ENCODE measurements at regions not wholly inside any gene's neighbourhood (a gene's known extent, or its start where the extent isn't known, plus 50 kb on each side); places are given as distances from the start of the nearest gene placed in this dataset.

DNA sequence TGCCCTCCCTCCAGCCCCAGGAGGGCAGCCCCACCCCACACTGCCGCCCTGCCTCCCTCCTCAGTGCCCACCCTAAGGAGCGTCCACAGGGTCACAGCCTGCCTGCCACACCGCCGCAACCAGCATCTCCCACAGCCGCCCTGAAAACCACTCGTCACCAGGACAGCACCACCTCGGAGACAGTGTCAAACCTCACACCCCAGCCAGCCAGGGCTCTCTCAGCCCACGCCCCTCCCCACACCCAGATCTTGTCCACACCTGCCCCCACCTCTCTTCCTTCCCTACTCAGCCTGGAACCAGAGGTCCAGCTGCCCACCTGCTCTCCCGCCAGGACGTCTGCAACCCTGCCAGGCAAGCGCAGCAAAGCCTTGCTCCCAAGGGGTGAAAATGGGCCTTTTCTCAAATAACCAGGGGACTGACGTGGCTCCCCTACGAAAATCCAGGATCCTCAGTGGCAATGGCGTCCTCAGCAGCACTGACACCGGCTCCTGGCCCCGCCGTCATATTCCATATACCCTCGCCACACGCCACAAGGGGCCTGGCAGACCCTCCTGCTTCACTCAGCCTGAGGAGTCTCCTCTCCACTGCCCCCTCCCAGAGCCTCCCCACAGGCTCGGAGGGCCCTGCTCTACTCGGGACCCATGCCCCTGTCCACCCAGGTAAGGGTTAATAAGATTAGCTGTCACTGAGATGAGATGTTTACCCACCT is 71.0 kb upstream of the ADAMTS2 start:
- no peak overlapping the region for H3K27ac ChIP-seq (ENCODE audit: low read depth, low read length)
- H3K27me3 ChIP-seq (ENCODE audit: insufficient read depth, low read length), result peaks cover 26% of the 10 kb centered on the region; the same call in 1 of the 2 replicates
- no peak overlapping the region for H2AFZ ChIP-seq (ENCODE audit: low read length, unreplicated experiment)
- H3K4me3 ChIP-seq (ENCODE audit: low read depth, low read length), result no peak overlapping the region
- no peaks in the 10 kb centered on the region for H3K79me2 ChIP-seq (ENCODE audit: control insufficient read depth, insufficient read depth, low read length, unreplicated experiment)
- H3K4me1 ChIP-seq (ENCODE audit: control insufficient read depth, insufficient read depth, low read length, unreplicated experiment), result peaks cover under 1% of the 10 kb centered on the region
- H3K36me3 ChIP-seq (ENCODE audit: insufficient read depth, low read length), result no peaks in the 10 kb centered on the region

DNA sequence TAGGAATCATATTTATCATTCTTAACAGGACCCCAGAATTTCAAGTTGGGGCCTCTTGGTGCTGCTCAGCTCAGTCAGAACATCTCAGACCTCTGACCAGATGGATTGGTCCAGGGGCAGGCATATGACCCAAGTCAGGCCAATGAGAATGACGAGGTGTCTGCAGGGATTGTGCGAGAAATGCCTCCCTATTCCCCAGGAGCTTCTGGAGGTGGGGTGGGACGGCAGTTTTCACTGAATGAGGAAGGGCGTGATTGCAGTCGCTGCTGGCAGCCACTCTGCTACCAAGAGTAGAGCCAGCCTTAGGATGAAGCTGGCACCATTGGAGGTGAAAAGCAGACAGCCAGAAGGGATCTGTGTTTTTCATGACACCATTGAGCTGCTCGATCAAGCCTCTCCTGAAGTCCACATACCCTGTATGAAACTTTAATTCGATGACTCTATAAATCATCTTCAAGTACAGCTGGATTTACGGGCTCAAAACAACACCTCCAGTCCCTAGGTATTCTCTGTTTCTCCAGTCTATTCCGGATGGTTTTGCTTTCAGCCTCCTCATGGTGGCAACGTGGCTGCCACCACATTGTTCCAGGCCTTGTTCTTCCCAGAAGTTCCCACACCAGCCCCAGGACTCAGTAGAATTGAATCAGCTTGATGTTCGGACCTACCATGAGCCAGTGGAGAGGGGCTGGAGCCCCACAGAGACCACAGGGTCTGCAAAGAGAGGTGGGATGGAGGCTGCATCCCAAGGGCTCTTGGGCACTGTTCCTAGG is 70.2 kb upstream of the ADAMTS2 start:
- Histone ChIP-seq H3K4me3 (ENCODE audit: low read depth, low read length) (no peak overlapping the region), H3K27ac (ENCODE audit: low read depth, low read length) (no peak overlapping the region), H3K36me3 (ENCODE audit: insufficient read depth, low read length) (no peaks in the 10 kb centered on the region), H3K79me2 (ENCODE audit: control insufficient read depth, insufficient read depth, low read length, unreplicated experiment) (no peaks in the 10 kb centered on the region), H3K4me1 (ENCODE audit: control insufficient read depth, insufficient read depth, low read length, unreplicated experiment) (no peaks in the 10 kb centered on the region), H2AFZ (ENCODE audit: low read length, unreplicated experiment) (no peak overlapping the region), H3K27me3 (ENCODE audit: insufficient read depth, low read length) (peaks cover 26% of the 10 kb centered on the region; the same call in 1 of the 2 replicates)

DNA sequence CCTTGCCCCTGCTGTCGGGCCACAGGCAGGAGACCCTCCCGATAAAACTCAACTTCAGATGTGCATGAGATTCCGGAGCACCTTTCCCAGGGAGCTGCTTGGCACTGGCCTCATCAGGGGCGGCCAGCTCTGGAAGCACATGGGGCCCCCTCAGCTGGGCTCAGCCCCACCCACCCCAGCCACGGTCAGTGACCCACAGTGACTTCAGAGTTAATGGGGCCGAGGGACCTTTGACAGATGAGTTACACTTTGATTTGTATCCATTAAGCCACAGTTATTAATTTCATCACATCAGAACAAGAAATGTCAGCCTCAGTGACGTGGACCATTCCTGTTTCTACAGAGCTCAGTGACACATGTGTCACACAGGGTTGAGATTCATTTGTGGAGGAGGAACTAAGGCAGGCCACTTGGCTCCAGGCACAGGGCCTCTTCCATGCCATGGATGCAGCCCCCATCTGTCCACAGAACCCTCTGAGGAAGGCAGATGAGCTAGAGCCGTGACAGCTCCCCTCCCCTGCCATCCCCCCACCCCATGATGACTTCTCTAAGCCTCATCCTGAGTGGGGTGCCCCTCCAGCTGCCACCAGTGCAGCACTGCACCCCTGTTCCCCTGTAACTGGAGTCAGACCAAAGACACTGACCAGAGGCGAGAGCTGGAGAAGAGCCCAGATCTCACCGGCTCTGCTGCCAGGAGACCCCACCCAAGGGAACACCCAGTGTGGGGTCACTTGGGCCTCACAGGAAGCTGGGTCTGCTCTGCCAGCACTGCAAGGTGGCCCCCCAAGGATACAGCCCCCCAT is 69.4 kb upstream of the ADAMTS2 start:
- Histone ChIP-seq H3K79me2 (ENCODE audit: control insufficient read depth, insufficient read depth, low read length, unreplicated experiment) (no peaks in the 10 kb centered on the region), H2AFZ (ENCODE audit: low read length, unreplicated experiment) (no peak overlapping the region), H3K27me3 (ENCODE audit: insufficient read depth, low read length) (peaks cover 25% of the 10 kb centered on the region; the same call in 1 of the 2 replicates), H3K36me3 (ENCODE audit: insufficient read depth, low read length) (no peaks in the 10 kb centered on the region), H3K27ac (ENCODE audit: low read depth, low read length) (no peak overlapping the region), H3K4me1 (ENCODE audit: control insufficient read depth, insufficient read depth, low read length, unreplicated experiment) (no peaks in the 10 kb centered on the region), H3K4me3 (ENCODE audit: low read depth, low read length) (no peak overlapping the region)

DNA sequence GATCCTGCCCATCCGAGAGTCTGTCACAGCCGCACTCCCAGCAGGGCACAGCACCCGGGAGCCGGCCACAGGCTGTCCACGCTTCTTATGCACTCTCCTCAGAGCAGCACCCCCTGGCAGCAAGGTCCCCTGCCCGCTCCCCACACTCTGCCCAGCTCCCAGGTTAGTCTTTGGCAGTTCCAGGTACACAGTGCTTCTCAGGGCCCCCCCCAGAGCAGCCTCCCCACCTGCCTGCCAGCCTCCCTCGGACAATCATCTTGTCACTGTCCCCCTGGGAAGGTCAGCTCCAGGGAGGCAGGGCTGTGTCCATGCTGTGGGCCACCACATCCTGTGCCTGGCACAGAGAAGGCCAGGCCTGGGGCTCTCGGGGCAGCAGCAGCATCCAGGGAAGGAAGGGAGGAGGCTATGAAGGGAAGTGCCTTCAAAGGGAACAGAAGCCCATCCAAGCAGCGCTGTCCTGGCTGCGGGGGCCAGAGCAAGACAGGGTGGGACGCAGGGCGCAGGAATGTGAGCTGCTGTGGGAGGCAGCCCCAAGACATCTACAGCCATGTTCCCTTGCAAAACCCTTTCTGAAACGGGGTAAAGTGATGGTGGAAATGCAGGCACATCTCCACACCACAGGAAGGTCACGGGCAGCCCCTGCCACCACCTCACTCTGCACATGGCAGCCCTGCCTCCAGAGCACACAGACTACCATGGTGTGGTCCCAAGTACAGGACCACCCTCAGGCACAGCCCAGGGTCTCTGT is 68.6 kb upstream of the ADAMTS2 start:
- Histone ChIP-seq H3K27me3 (ENCODE audit: insufficient read depth, low read length) (peaks cover 17% of the 10 kb centered on the region; the same call in 1 of the 2 replicates), H3K4me3 (ENCODE audit: low read depth, low read length) (no peak overlapping the region), H3K79me2 (ENCODE audit: control insufficient read depth, insufficient read depth, low read length, unreplicated experiment) (no peaks in the 10 kb centered on the region), H3K4me1 (ENCODE audit: control insufficient read depth, insufficient read depth, low read length, unreplicated experiment) (no peaks in the 10 kb centered on the region), H3K36me3 (ENCODE audit: insufficient read depth, low read length) (no peaks in the 10 kb centered on the region), H2AFZ (ENCODE audit: low read length, unreplicated experiment) (no peak overlapping the region), H3K27ac (ENCODE audit: low read depth, low read length) (no peak overlapping the region)

DNA sequence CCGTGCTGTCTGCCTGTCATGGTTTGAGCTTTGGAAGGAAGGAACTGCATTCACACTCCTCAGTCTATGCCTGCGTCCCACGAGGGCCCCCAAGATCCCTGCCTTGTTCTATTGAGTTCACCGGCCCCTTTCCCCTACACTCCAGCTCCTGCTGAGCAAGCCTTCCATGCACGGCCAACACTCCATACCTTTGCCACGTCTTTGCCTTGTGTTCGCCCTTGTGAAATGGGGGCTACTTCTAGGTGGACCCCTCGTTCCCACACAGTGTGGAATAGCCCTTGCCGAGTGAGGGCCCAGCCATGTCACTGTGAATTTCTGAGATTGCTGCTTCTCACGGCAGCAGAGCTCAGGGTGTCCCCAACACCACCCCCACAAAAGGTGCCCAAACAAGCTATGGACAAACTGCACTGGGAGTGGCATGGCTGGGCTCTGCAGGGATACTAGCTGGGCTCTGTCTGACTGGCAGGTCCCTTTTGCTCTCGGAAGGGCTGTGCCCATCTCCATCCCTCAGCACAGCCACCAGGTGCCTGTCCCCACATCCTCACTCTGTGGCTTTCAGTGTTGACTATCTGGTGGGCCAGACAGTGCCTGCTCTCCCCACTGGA is 67.9 kb upstream of the ADAMTS2 start:
- Histone ChIP-seq H3K27me3 (ENCODE audit: insufficient read depth, low read length) (peaks cover 16% of the 10 kb centered on the region; the same call in 1 of the 2 replicates), H2AFZ (ENCODE audit: low read length, unreplicated experiment) (no peak overlapping the region), H3K27ac (ENCODE audit: low read depth, low read length) (no peak overlapping the region), H3K79me2 (ENCODE audit: control insufficient read depth, insufficient read depth, low read length, unreplicated experiment) (no peaks in the 10 kb centered on the region), H3K36me3 (ENCODE audit: insufficient read depth, low read length) (no peaks in the 10 kb centered on the region), H3K4me3 (ENCODE audit: low read depth, low read length) (no peak overlapping the region), H3K4me1 (ENCODE audit: control insufficient read depth, insufficient read depth, low read length, unreplicated experiment) (no peaks in the 10 kb centered on the region)

DNA sequence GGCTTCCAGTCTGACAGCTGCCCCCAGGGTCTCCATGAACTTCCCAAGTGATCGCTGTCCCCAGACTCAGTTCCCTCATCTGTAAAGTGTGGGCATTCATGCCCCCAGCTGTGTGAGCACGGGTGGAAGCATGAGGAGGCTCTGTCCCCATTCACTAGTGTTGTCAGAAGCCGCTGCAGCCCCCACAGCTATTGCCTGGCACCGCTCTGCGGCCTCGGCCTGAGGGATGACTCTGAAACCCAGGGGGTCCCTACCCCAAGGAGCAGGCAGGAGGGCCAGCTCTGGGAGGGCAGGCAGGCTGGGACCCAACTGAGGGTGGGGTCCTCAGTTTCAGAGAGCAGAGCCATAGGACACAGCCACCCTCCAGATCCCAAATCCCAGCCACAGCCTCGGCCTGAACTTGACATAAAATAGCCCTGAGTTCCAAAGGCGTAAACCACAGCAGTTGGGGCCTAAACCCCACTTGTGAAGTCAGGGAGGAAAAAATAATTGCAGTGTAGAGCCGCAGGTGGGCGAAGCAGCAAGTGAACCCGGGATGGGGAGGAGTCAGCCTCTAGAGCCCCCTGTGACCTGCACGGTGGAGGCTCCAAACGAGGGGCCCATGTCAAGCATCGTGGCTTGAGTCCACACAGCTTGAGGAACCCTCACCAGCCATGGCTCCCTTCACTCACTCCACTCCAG is 66.0 kb upstream of the ADAMTS2 start:
- Histone ChIP-seq H2AFZ (ENCODE audit: low read length, unreplicated experiment) (no peak overlapping the region), H3K36me3 (ENCODE audit: insufficient read depth, low read length) (no peaks in the 10 kb centered on the region), H3K4me1 (ENCODE audit: control insufficient read depth, insufficient read depth, low read length, unreplicated experiment) (no peaks in the 10 kb centered on the region), H3K4me3 (ENCODE audit: low read depth, low read length) (no peak overlapping the region), H3K79me2 (ENCODE audit: control insufficient read depth, insufficient read depth, low read length, unreplicated experiment) (no peaks in the 10 kb centered on the region), H3K27me3 (ENCODE audit: insufficient read depth, low read length) (0 out of 2 replicates have a peak, but pooled peaks cover 5% of the 10 kb centered on the region), H3K27ac (ENCODE audit: low read depth, low read length) (no peak overlapping the region)

DNA sequence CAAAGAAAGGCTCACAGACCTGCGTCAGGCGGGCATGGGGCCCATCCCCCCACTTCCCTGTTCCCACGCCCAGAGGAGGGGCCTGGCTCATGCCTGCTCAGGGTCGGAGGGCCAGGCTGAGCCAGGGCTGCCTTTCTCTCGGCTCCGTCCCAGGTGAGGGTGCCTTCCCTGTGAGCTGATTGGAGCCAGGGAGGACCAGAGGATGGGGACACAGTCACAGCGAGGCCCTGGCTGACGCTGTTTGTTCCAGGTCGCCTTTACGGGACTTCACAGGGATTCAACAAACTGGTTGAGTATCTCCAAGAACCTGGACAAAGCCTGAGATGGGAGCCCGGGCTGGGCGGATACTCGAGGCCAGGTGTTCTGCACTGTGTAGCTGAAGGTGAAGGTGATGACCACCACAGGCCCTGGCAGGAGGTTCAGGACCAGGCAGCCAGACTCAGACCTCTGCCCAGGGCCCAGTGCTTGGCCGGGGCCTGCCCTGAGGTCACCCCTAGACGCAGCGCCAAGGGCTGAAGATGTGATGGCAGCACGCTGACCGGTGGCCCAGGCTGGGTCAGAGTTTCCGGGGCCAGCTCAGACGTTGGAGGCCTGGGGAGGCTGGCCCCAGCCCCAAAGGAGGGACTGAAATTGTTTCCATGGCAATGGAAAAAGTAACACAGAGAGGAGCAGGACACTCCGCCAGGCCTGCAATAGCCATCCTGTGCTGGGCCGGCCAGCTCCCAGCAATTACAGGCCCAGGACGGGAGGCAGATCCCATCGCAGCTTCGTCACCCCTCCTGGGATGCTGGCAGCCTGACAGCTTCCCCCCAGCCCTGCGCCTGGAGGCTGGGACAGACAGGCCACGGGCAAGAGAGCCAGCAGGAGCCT is 65.3 kb upstream of the ADAMTS2 start:
- Histone ChIP-seq H2AFZ (ENCODE audit: low read length, unreplicated experiment) (no peak overlapping the region), H3K27ac (ENCODE audit: low read depth, low read length) (no peak overlapping the region), H3K27me3 (ENCODE audit: insufficient read depth, low read length) (0 out of 2 replicates have a peak, but pooled peaks cover 4% of the 10 kb centered on the region), H3K4me1 (ENCODE audit: control insufficient read depth, insufficient read depth, low read length, unreplicated experiment) (no peaks in the 10 kb centered on the region), H3K4me3 (ENCODE audit: low read depth, low read length) (no peak overlapping the region), H3K36me3 (ENCODE audit: insufficient read depth, low read length) (no peaks in the 10 kb centered on the region), H3K79me2 (ENCODE audit: control insufficient read depth, insufficient read depth, low read length, unreplicated experiment) (no peaks in the 10 kb centered on the region)

DNA sequence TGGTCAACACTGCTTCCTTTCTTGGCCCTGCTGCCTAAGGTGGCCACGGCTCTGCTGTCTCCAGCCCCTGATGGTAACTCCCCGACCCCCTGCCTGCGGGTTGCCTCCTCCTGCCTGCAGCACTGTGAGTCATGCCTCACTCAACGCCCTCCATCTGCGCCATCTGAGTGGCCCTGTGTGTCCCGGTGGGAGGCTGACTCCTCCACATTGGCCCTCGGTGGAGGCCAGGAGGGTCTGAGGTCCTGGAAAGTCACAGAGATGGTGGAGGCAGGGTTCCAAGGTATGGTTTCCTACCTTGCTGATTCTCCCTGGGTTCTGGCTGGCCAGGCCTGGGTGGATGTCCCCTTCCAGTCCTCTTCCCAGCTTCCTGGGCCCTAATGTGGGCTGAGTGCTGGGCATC is 64.5 kb upstream of the ADAMTS2 start:
- Histone ChIP-seq H3K27ac (ENCODE audit: low read depth, low read length) (no peak overlapping the region), H3K27me3 (ENCODE audit: insufficient read depth, low read length) (no peaks in the 10 kb centered on the region), H3K79me2 (ENCODE audit: control insufficient read depth, insufficient read depth, low read length, unreplicated experiment) (no peaks in the 10 kb centered on the region), H3K36me3 (ENCODE audit: insufficient read depth, low read length) (no peaks in the 10 kb centered on the region), H2AFZ (ENCODE audit: low read length, unreplicated experiment) (no peak overlapping the region), H3K4me3 (ENCODE audit: low read depth, low read length) (no peak overlapping the region), H3K4me1 (ENCODE audit: control insufficient read depth, insufficient read depth, low read length, unreplicated experiment) (no peaks in the 10 kb centered on the region)

DNA sequence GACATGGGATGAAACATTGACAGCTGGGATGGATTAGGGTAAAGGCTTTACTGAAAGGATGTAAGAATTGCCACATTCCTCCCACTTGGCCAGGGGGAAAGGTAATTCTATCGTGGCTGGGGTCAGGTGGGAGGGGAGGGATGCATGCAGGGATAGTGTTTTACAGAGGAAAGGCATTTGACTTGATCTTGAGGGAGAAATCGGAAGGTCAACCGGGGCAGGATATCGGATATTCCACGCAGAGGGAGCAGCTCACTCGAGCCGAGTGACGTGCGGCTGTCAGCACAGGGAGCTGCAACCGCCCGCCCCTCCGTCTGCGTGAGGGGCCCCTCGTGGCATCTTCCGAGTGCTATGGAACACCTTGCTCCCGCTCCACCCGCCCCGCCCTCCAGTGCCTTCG is 63.4 kb upstream of the ADAMTS2 start:
- H3K4me1 ChIP-seq (ENCODE audit: control insufficient read depth, insufficient read depth, low read length, unreplicated experiment), result no peaks in the 10 kb centered on the region
- no peak overlapping the region for H3K4me3 ChIP-seq (ENCODE audit: low read depth, low read length)
- H3K27me3 ChIP-seq (ENCODE audit: insufficient read depth, low read length), result no peaks in the 10 kb centered on the region
- no peak overlapping the region for H2AFZ ChIP-seq (ENCODE audit: low read length, unreplicated experiment)
- H3K79me2 ChIP-seq (ENCODE audit: control insufficient read depth, insufficient read depth, low read length, unreplicated experiment), result no peaks in the 10 kb centered on the region
- no peak overlapping the region for H3K27ac ChIP-seq (ENCODE audit: low read depth, low read length)
- no peaks in the 10 kb centered on the region for H3K36me3 ChIP-seq (ENCODE audit: insufficient read depth, low read length)

Measured in ACC112 (cell line).